ENCODE measurements at regions not wholly inside any gene's neighbourhood (a gene's known extent, or its start where the extent isn't known, plus 50 kb on each side); places are given as distances from the start of the nearest gene placed in this dataset.

GRCh38 chr2:128644156-128644555, 325.5 kb upstream of the HS6ST1 start:
- Mint-ChIP-seq H3K4me3 (no peak overlapping the region), H3K4me1 (ENCODE audit: low read depth) (no peaks in the 10 kb centered on the region), H3K9me3 (no peaks in the 10 kb centered on the region), H3K27me3 (ENCODE audit: low read depth) (no peaks in the 10 kb centered on the region), H3K36me3 (ENCODE audit: low read depth) (no peaks in the 10 kb centered on the region), H3K27ac (no peak overlapping the region)
- DNase-seq: no peak
- intact Hi-C loops (cut with micrococcal nuclease): no loop called here
- CTCF ChIA-PET: no interaction called here

- intact Hi-C loops (cut with micrococcal nuclease): no loop called here
- H3K9me3 Mint-ChIP-seq: no peaks in the 10 kb centered on the region
- CTCF ChIA-PET: no interaction called here
- no peak overlapping the region for H3K4me3 Mint-ChIP-seq
- no peaks in the 10 kb centered on the region for H3K27me3 Mint-ChIP-seq (ENCODE audit: low read depth)
- no peaks in the 10 kb centered on the region for H3K36me3 Mint-ChIP-seq (ENCODE audit: low read depth)
- H3K4me1 Mint-ChIP-seq (ENCODE audit: low read depth): no peaks in the 10 kb centered on the region
- no peak overlapping the region for H3K27ac Mint-ChIP-seq
- no peak for DNase-seq
Measured at GRCh38 chr2:128644718-128645256, 326.1 kb upstream of the HS6ST1 start.

DNA sequence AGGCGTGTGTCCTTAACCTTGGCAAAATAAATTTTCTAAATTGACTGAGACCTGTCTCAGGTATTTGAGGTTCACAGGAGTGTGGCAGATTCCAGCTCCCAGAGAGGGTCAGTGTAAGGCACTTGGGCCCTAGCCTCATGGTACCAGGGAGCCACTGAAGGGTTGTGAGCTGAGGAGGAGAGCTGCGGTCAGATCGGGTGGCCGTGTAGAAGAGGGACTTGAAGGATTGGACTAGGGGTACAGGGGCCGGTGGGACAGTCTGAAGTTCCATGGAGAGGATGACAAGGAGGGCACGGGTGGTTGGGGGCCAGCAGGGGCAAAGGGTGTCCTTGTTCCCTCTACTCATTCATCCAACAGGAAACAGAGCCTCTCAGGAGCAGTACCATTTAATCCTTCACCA, 327.0 kb upstream of the HS6ST1 start:
- Mint-ChIP-seq H3K36me3 (ENCODE audit: low read depth) (no peaks in the 10 kb centered on the region), H3K27me3 (ENCODE audit: low read depth) (no peaks in the 10 kb centered on the region), H3K27ac (no peak overlapping the region), H3K4me1 (ENCODE audit: low read depth) (no peaks in the 10 kb centered on the region), H3K4me3 (no peak overlapping the region), H3K9me3 (no peaks in the 10 kb centered on the region)
- CTCF ChIA-PET: no interaction called here
- intact Hi-C loops (cut with micrococcal nuclease): no loop called here
- no peak for DNase-seq

DNA sequence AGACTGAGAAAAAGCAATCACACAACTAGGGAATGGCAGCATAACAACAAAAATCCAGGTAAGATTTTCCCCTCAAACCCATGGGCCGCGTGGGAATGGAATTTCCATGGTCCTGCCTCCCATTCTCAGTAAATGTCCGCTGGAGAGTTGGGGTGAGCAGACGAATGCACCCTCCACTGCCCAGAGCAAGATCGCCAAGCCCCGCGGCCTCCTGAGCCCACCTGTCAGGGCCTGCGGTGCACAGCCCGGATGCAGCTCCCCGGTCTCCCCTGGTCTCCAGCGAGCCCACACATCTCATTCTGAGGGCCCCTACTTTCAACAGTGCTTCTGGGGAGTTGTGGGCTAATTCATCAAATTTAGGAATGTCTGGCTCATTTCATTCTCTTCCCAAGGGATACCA, 327.4 kb upstream of the HS6ST1 start:
- Mint-ChIP-seq H3K4me3 (no peak overlapping the region), H3K36me3 (ENCODE audit: low read depth) (no peaks in the 10 kb centered on the region), H3K27ac (no peak overlapping the region), H3K4me1 (ENCODE audit: low read depth) (no peaks in the 10 kb centered on the region), H3K9me3 (no peaks in the 10 kb centered on the region), H3K27me3 (ENCODE audit: low read depth) (no peaks in the 10 kb centered on the region)
- CTCF ChIA-PET: no interaction called here
- intact Hi-C loops (cut with micrococcal nuclease): no loop called here
- no peak for DNase-seq

GRCh38 chr2:128646691-128647090, 328.0 kb upstream of the HS6ST1 start:
- Mint-ChIP-seq H3K27ac (no peak overlapping the region), H3K36me3 (ENCODE audit: low read depth) (no peaks in the 10 kb centered on the region), H3K4me1 (ENCODE audit: low read depth) (no peaks in the 10 kb centered on the region), H3K4me3 (no peak overlapping the region), H3K9me3 (no peaks in the 10 kb centered on the region), H3K27me3 (ENCODE audit: low read depth) (no peaks in the 10 kb centered on the region)
- intact Hi-C loops (cut with micrococcal nuclease): no loop called here
- no peak for DNase-seq
- CTCF ChIA-PET: interaction anchor here (0.7 kb wide), 1 partner anchor 11 kb away, joined by 3 read pairs; no protein-coding TSS in a partner anchor

GRCh38 chr2:128651000-128651399, 332.3 kb upstream of the HS6ST1 start:
- H3K36me3 Mint-ChIP-seq (ENCODE audit: low read depth): no peaks in the 10 kb centered on the region
- H3K27me3 Mint-ChIP-seq (ENCODE audit: low read depth): no peaks in the 10 kb centered on the region
- intact Hi-C loops (cut with micrococcal nuclease): no loop called here
- H3K9me3 Mint-ChIP-seq: no peaks in the 10 kb centered on the region
- no peak overlapping the region for H3K4me3 Mint-ChIP-seq
- CTCF ChIA-PET: no interaction called here
- DNase-seq: no peak
- no peaks in the 10 kb centered on the region for H3K4me1 Mint-ChIP-seq (ENCODE audit: low read depth)
- H3K27ac Mint-ChIP-seq: no peak overlapping the region

DNA sequence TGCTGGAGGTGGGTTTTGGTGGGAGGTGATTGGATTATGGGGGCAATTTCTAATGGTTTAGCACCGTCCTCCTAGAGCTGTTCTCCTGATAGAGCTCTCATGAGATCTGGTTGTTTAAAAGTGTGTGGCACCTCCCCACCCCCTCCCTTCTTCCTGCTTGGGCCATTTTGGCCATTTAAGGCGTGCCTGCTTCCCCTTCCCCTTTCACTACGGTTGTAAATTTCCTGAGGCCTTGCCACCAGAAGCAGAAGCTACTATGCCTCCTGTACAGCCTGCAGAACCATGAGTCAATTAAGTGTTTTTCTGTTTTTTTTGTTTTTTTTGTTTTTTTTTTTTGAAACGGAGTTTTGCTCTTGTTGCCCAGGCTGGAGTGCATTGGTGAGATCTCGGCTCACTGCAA, 335.7 kb upstream of the HS6ST1 start:
- no peaks in the 10 kb centered on the region for H3K36me3 Mint-ChIP-seq (ENCODE audit: low read depth)
- H3K9me3 Mint-ChIP-seq: no peaks in the 10 kb centered on the region
- CTCF ChIA-PET: no interaction called here
- no peak for DNase-seq
- intact Hi-C loops (cut with micrococcal nuclease): no loop called here
- H3K4me3 Mint-ChIP-seq: no peak overlapping the region
- no peak overlapping the region for H3K27ac Mint-ChIP-seq
- H3K4me1 Mint-ChIP-seq (ENCODE audit: low read depth): no peaks in the 10 kb centered on the region
- peaks cover 3% of the 10 kb centered on the region for H3K27me3 Mint-ChIP-seq (ENCODE audit: low read depth)

GRCh38 chr2:128660836-128661235, 342.2 kb upstream of the HS6ST1 start:
- H3K27ac Mint-ChIP-seq: no peak overlapping the region

GRCh38 chr2:128661311-128661710, 342.6 kb upstream of the HS6ST1 start:
- Mint-ChIP-seq H3K4me1 (ENCODE audit: low read depth) (no peaks in the 10 kb centered on the region), H3K36me3 (ENCODE audit: low read depth) (no peaks in the 10 kb centered on the region), H3K4me3 (no peak overlapping the region), H3K27me3 (ENCODE audit: low read depth) (peaks cover 26% of the 10 kb centered on the region), H3K27ac (no peak overlapping the region), H3K9me3 (peaks cover 2% of the 10 kb centered on the region)
- DNase-seq: no peak
- CTCF ChIA-PET: no interaction called here
- intact Hi-C loops (cut with micrococcal nuclease): no loop called here

More at GRCh38 chr2:128660836-128661235, 342.2 kb upstream of the HS6ST1 start:
- no peaks in the 10 kb centered on the region for H3K36me3 Mint-ChIP-seq (ENCODE audit: low read depth)
- CTCF ChIA-PET: no interaction called here
- peaks cover 21% of the 10 kb centered on the region for H3K27me3 Mint-ChIP-seq (ENCODE audit: low read depth)
- H3K4me3 Mint-ChIP-seq: no peak overlapping the region
- H3K9me3 Mint-ChIP-seq: peaks cover 2% of the 10 kb centered on the region
- H3K4me1 Mint-ChIP-seq (ENCODE audit: low read depth): no peaks in the 10 kb centered on the region
- intact Hi-C loops (cut with micrococcal nuclease): no loop called here
- no peak for DNase-seq

- H3K9me3 Mint-ChIP-seq: peaks cover 2% of the 10 kb centered on the region
- no peaks in the 10 kb centered on the region for H3K4me1 Mint-ChIP-seq (ENCODE audit: low read depth)
- DNase-seq: no peak
- CTCF ChIA-PET: no interaction called here
- no peaks in the 10 kb centered on the region for H3K36me3 Mint-ChIP-seq (ENCODE audit: low read depth)
- H3K27ac Mint-ChIP-seq: no peak overlapping the region
- peaks cover 26% of the 10 kb centered on the region for H3K27me3 Mint-ChIP-seq (ENCODE audit: low read depth)
- intact Hi-C loops (cut with micrococcal nuclease): no loop called here
- no peak overlapping the region for H3K4me3 Mint-ChIP-seq
Measured at GRCh38 chr2:128662051-128662471, 343.4 kb upstream of the HS6ST1 start.

GRCh38 chr2:128663371-128664050, 344.8 kb upstream of the HS6ST1 start:
- Mint-ChIP-seq H3K9me3 (peaks cover 2% of the 10 kb centered on the region), H3K4me1 (ENCODE audit: low read depth) (no peaks in the 10 kb centered on the region), H3K27ac (no peak overlapping the region), H3K4me3 (no peak overlapping the region), H3K36me3 (ENCODE audit: low read depth) (no peaks in the 10 kb centered on the region), H3K27me3 (ENCODE audit: low read depth) (peaks cover 27% of the 10 kb centered on the region)
- CTCF ChIA-PET: no interaction called here
- intact Hi-C loops (cut with micrococcal nuclease): no loop called here
- DNase-seq: no peak

GRCh38 chr2:128664499-128664971, 345.9 kb upstream of the HS6ST1 start:
- H3K36me3 Mint-ChIP-seq (ENCODE audit: low read depth): no peaks in the 10 kb centered on the region
- no peak for DNase-seq
- no peaks in the 10 kb centered on the region for H3K4me1 Mint-ChIP-seq (ENCODE audit: low read depth)
- no peak overlapping the region for H3K4me3 Mint-ChIP-seq
- no peak overlapping the region for H3K27ac Mint-ChIP-seq
- CTCF ChIA-PET: no interaction called here
- peaks cover 27% of the 10 kb centered on the region for H3K27me3 Mint-ChIP-seq (ENCODE audit: low read depth)
- H3K9me3 Mint-ChIP-seq: peaks cover 2% of the 10 kb centered on the region
- intact Hi-C loops (cut with micrococcal nuclease): no loop called here

DNA sequence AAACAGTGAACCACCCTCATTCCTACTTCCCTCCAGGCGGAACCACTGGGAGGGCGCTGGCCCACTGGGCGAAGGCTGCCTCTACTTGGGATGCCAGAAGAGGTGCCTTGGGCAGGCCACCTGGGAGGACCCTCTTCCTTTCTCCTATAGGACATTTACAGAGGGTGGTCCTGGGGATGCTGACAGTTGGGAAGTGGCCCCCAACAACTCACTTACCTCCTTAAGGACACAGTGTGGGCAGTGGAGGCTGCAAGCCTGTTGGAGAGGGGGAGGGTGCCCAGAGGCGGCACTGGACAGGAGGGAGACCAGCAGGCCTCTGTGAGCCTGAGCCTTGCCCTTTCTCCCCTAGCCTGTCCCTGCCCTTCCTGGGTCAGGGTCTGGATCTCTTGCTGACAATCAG, 346.4 kb upstream of the HS6ST1 start:
- intact Hi-C loops (cut with micrococcal nuclease): no loop called here
- no peak overlapping the region for H3K27ac Mint-ChIP-seq

More for the DNA sequence above, 346.4 kb upstream of the HS6ST1 start:
- no peaks in the 10 kb centered on the region for H3K4me1 Mint-ChIP-seq (ENCODE audit: low read depth)
- DNase-seq: no peak
- H3K9me3 Mint-ChIP-seq: no peaks in the 10 kb centered on the region
- peaks cover 23% of the 10 kb centered on the region for H3K27me3 Mint-ChIP-seq (ENCODE audit: low read depth)
- no peaks in the 10 kb centered on the region for H3K36me3 Mint-ChIP-seq (ENCODE audit: low read depth)
- H3K4me3 Mint-ChIP-seq: no peak overlapping the region
- CTCF ChIA-PET: no interaction called here

Measured in activated naive CD4-positive, alpha-beta T cell treated with anti-CD3 and anti-CD28 coated beads for 36 hours (primary cell).